ENCODE measurements at regions not wholly inside any gene's neighbourhood (a gene's known extent, or its start where the extent isn't known, plus 50 kb on each side); places are given as distances from the start of the nearest gene placed in this dataset.

DNA sequence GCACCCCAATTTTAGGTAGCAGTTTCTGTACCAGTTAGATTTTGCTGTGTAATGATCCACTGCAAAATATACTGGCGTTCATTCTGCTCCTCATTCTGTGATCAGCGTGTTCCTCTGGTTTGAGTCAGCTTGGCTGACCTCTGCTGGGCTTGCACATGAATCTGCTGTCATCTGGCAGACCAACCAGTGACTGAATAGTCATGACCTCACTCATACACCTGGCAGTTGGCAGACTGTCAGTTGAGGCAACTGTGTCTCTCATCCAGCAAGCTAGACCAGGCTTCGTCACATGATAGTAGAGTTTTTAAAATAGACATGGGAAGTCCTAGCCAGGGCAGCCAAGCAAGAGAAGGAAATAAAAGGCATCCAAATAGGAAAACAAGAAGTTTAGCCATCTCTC lies 316.3 kb upstream of the LARGE1 start:
- DNase-seq (ENCODE audit: extremely low read depth, low read depth), result no peak
- no peak overlapping the region for H3K4me3 ChIP-seq (replicated peaks; ENCODE audit: low read depth, low read length)
- no peak for TF ChIP-seq CTCF (IDR thresholded peaks at IDR 0.05; ENCODE audit: low read depth, low read length, missing control alignments)

DNA sequence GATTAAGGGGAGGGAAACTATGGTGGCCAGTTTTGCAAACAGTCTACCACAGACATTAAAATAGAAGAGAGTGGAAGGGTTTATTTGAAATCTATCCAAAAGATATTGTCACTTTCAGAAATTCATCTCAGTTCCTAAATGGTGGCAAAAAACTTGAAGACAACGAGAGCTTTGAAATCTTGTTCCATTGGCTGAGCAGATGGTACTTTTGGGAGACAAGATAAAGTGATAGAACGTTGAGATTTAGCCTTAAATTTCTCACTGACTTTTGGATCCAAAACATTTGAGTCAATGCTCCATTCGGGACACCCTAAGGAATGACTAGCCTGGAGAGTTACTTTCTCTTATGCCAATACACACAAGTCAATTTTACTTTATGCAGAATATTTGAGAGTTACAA lies 319.1 kb upstream of the LARGE1 start:
- no peak overlapping the region for H3K4me3 ChIP-seq (replicated peaks; ENCODE audit: low read depth, low read length)
- no peak for DNase-seq (ENCODE audit: extremely low read depth, low read depth)
- TF ChIP-seq CTCF (IDR thresholded peaks at IDR 0.05; ENCODE audit: low read depth, low read length, missing control alignments), result no peak

DNA sequence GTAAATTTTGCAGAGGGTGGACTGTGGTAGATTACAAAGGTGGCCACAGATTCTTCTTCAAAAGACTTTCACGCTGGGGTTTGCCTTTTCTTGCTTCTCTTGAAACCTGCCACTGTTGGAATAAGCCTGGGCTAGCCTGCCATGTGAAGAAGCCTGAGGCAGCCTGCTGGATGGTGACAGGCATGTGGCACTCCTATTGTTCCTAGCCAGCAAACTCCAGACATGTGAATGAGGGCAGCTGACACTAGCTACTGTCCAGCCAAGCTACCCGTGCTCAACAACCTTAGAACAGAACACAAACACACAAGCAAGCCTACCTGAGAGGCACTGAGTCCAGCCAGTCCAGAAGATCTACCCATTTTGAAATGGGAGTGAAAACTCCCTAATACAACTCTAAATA lies 322.7 kb upstream of the LARGE1 start:
- no peak for DNase-seq (ENCODE audit: extremely low read depth, low read depth)
- no peak overlapping the region for H3K4me3 ChIP-seq (replicated peaks; ENCODE audit: low read depth, low read length)
- TF ChIP-seq CTCF (IDR thresholded peaks at IDR 0.05; ENCODE audit: low read depth, low read length, missing control alignments), result no peak

- TF ChIP-seq CTCF (IDR thresholded peaks at IDR 0.05; ENCODE audit: low read depth, low read length, missing control alignments), result no peak
- no peak overlapping the region for H3K4me3 ChIP-seq (replicated peaks; ENCODE audit: low read depth, low read length)
- DNase-seq (ENCODE audit: extremely low read depth, low read depth), result no peak
Measured at GRCh38 chr22:34255042-34255441, 334.8 kb upstream of the LARGE1 start.

GRCh38 chr22:34278121-34278520 lies 357.8 kb upstream of the LARGE1 start:
- no peak for TF ChIP-seq CTCF (IDR thresholded peaks at IDR 0.05; ENCODE audit: low read depth, low read length, missing control alignments)
- no peak overlapping the region for H3K4me3 ChIP-seq (replicated peaks; ENCODE audit: low read depth, low read length)
- DNase-seq (ENCODE audit: extremely low read depth, low read depth), result no peak

DNA sequence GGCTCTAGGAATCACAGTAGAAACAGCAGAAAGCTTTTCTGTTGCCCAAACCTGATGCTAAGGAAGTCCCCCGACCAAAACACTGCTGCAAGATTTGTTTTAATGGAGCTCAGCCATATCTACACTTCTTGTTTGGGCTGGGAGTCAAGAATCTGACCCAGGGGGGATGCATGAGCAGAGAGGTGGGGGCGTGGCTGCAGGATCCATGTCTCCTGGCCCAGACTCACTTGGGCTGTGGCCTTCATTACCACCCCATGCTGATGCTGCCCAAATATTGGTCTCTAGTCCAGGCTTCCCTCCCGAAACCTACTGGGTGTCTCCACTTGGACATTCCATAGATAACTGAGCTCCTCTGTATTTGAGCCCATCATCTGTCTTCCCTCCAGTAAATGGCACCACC lies 361.5 kb upstream of the LARGE1 start:
- DNase-seq (ENCODE audit: extremely low read depth, low read depth), result no peak
- no peak for TF ChIP-seq CTCF (IDR thresholded peaks at IDR 0.05; ENCODE audit: low read depth, low read length, missing control alignments)
- no peak overlapping the region for H3K4me3 ChIP-seq (replicated peaks; ENCODE audit: low read depth, low read length)

DNA sequence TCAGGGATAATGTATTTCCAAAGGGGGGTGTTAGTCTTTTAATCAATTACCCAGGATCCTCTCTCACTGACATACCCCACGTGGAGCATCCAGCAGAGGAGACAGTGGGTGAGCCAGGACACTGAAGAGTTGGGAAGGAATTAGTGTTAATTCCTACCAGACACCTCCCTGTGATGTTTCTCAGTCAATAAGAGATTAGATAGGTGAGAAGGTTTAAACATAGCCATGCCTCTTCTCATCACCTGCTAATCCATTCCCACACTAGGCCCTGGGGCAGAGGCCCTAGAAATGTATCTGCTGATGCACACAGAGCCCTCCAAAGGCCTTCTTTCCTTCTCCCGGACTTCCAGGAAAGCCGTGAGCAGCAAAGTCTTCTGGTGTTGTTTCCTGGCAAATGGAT lies 363.6 kb upstream of the LARGE1 start:
- no peak for TF ChIP-seq CTCF (IDR thresholded peaks at IDR 0.05; ENCODE audit: low read depth, low read length, missing control alignments)
- DNase-seq (ENCODE audit: extremely low read depth, low read depth), result no peak
- no peak overlapping the region for H3K4me3 ChIP-seq (replicated peaks; ENCODE audit: low read depth, low read length)

Measured in HFF-Myc (cell line).